Gastrocnemius medialis (tissue), 4 donors: ENCODE measurements at regions not wholly inside any gene's neighbourhood (a gene's known extent, or its start where the extent isn't known, plus 50 kb on each side); places are given as distances from the start of the nearest gene placed in this dataset.
"Not testable (repeated sequence)": the region's sequence is repeated elsewhere in the genome, so short reads cannot be mapped to it uniquely, and the experiment has no call there.

Experiments used
- ATAC-seq, 2 donors: fragments of 150-250 bp; one replicate each; pipeline ENCODE4 v1.9.1; 2016
- DNase-seq, 2 donors: peaks; one replicate each; pipeline ENCODE4 v3.0.0-alpha.2; 2019
- H3K27ac ChIP-seq, 4 donors: fragments of 200-600 bp; sonication (generic); 1 replicate in 1 of 4; 2 replicates in 3 of 4; pipeline ENCODE4 v1.5.1; 2016 to 2018; ENCODE audit warnings: mild to moderate bottlenecking in 2 of 4, moderate library complexity in 1 of 4
- H3K27me3 ChIP-seq, 3 donors: fragments of 200-600 bp; sonication (generic) in 2 of 3; 1 replicate in 1 of 3; 2 replicates in 2 of 3; pipeline versions ENCODE4 v1.5.1 to v1.6.0; 2016 to 2019; ENCODE audit warnings: mild to moderate bottlenecking in 1 of 3, moderate library complexity in 1 of 3
- H3K36me3 ChIP-seq, 2 donors: fragments of 200-600 bp; sonication (generic) in 1 of 2; one replicate each; pipeline ENCODE4 v1.5.1; 2017 to 2018
- H3K4me1 ChIP-seq, 2 donors: fragments of 200-600 bp; sonication (generic) in 1 of 2; one replicate each; pipeline ENCODE4 v1.5.1; 2016 to 2017; ENCODE audit warnings: mild to moderate bottlenecking in 2 of 2
- H3K4me3 ChIP-seq, 4 donors: fragments of 200-600 bp; sonication (generic) in 3 of 4; 1 replicate in 1 of 4; 2 replicates in 3 of 4; pipeline ENCODE4 v1.5.1; 2016 to 2019; ENCODE audit warnings: mild to moderate bottlenecking in 2 of 4
- H3K9me3 ChIP-seq, 3 donors: fragments of 200-600 bp; sonication (generic) in 2 of 3; 1 replicate in 1 of 3; 2 replicates in 2 of 3; pipeline ENCODE4 v1.5.1; 2016 to 2019
- CTCF ChIP-seq, 5 experiments: fragments of 450-650 bp in 3 of 5; fragments of 200-600 bp in 2 of 5; sonication (generic) in 2 of 5; IDR thresholded peaks in 4 of 5; conservative IDR thresholded peaks in 1 of 5; 1 replicate in 4 of 5; 2 replicates in 1 of 5; pipeline ENCODE4 v1.5.1; 2016 to 2019; ENCODE audit warnings: antibody characterized with exemption in 5 of 5, mild to moderate bottlenecking in 3 of 5, moderate library complexity in 3 of 5
- POLR2A ChIP-seq, 2 donors: fragments of 450-650 bp; IDR thresholded peaks; one replicate each; pipeline ENCODE4 v1.6.1; 2017; ENCODE audit warnings: antibody characterized with exemption in 2 of 2, mild to moderate bottlenecking in 2 of 2, moderate library complexity in 2 of 2
- in situ Hi-C, 4 donors: fragments of 200-750 bp; cut with MboI; loops; one replicate each; pipeline versions ENCODE4 v1.15.0 to v1.8.0; 2017; ENCODE audit warnings: low sequenced_read_pairs in 4 of 4
- intact Hi-C: fragments of 100-400 bp; cut with DNase I; formaldehyde crosslinking; loops from one replicate; pipeline ENCODE4 v1.15.1; 2023; ENCODE audit warnings: low total_unique reads

GRCh38 chr22:25281675-25282345 is 62.4 kb downstream of the CRYBB2 start:
- Histone ChIP-seq H3K9me3 (no peaks in the 10 kb centered on the region), H3K27me3 (peaks cover 31 to 40% (median 38%) of the 10 kb centered on the region in 3 donors), H3K4me1 (no peaks in the 10 kb centered on the region), H3K4me3 (no peak overlapping the region), H3K36me3 (no peaks in the 10 kb centered on the region), H3K27ac (no peak overlapping the region)
- TF ChIP-seq POLR2A (IDR thresholded peaks at IDR 0.05) (no peak), CTCF (IDR thresholded peaks at IDR 0.05 in 4 of 5, conservative IDR thresholded peaks at IDR 0.05 in 1 of 5) (no peak)
- DNase-seq (no peak), ATAC-seq (no peak)
- intact Hi-C loops (no loop called here), in situ Hi-C loops (loop anchor here in 1 of 4 donors (25.0 kb wide), 1 partner anchor 305 kb away; no protein-coding TSS in a partner anchor)

- in situ Hi-C loops: loop anchor here in 1 of 4 donors (25.0 kb wide), 1 partner anchor 305 kb away; no protein-coding TSS in a partner anchor
- Histone ChIP-seq H3K4me1 (no peaks in the 10 kb centered on the region), H3K27me3 (peaks cover 31 to 41% (median 38%) of the 10 kb centered on the region in 3 donors), H3K9me3 (no peaks in the 10 kb centered on the region), H3K27ac (no peak overlapping the region), H3K4me3 (no peak overlapping the region), H3K36me3 (no peaks in the 10 kb centered on the region)
- no peak for ATAC-seq
- DNase-seq: no peak
- intact Hi-C loops: no loop called here
- no peak for TF ChIP-seq POLR2A (IDR thresholded peaks at IDR 0.05)
- TF ChIP-seq CTCF (IDR thresholded peaks at IDR 0.05 in 4 of 5, conservative IDR thresholded peaks at IDR 0.05 in 1 of 5): no peak
Measured at GRCh38 chr22:25282346-25282670, 62.9 kb downstream of the CRYBB2 start.

- Histone ChIP-seq H3K4me3 (no peak overlapping the region), H3K27ac (no peak overlapping the region), H3K9me3 (no peaks in the 10 kb centered on the region), H3K36me3 (no peaks in the 10 kb centered on the region), H3K4me1 (no peaks in the 10 kb centered on the region), H3K27me3 (peaks cover 31 to 41% (median 38%) of the 10 kb centered on the region in 3 donors)
- no peak for ATAC-seq
- in situ Hi-C loops: loop anchor here in 1 of 4 donors (25.0 kb wide), 1 partner anchor 304 kb away; no protein-coding TSS in a partner anchor
- intact Hi-C loops: no loop called here
- TF ChIP-seq POLR2A (IDR thresholded peaks at IDR 0.05): no peak
- no peak for TF ChIP-seq CTCF (IDR thresholded peaks at IDR 0.05 in 4 of 5, conservative IDR thresholded peaks at IDR 0.05 in 1 of 5)
- no peak for DNase-seq
Measured at GRCh38 chr22:25282671-25283561, 63.5 kb downstream of the CRYBB2 start.

GRCh38 chr22:25288481-25288880 is 69.0 kb downstream of the CRYBB2 start:
- DNase-seq, intact Hi-C loops, H3K9me3 ChIP-seq, H3K27ac ChIP-seq, H3K4me3 ChIP-seq, H3K36me3 ChIP-seq, H3K4me1 ChIP-seq, ATAC-seq: not testable (repeated sequence)
- peaks cover 13 to 17% (median 14%) of the 10 kb centered on the region in 3 donors for H3K27me3 ChIP-seq
- in situ Hi-C loops: loop anchor here in 1 of 4 donors (25.0 kb wide), 1 partner anchor 299 kb away; no protein-coding TSS in a partner anchor

- H3K36me3 ChIP-seq, H3K4me1 ChIP-seq, H3K9me3 ChIP-seq, ATAC-seq, H3K4me3 ChIP-seq, H3K27ac ChIP-seq, in situ Hi-C loops, DNase-seq, H3K27me3 ChIP-seq, intact Hi-C loops: not testable (repeated sequence)
Measured at GRCh38 chr22:25301912-25302311, 82.5 kb downstream of the CRYBB2 start.

GRCh38 chr22:25309586-25309985 is 90.1 kb downstream of the CRYBB2 start:
- H3K4me3 ChIP-seq, in situ Hi-C loops, H3K4me1 ChIP-seq, H3K36me3 ChIP-seq, ATAC-seq, H3K27ac ChIP-seq, DNase-seq, H3K27me3 ChIP-seq, H3K9me3 ChIP-seq, intact Hi-C loops: not testable (repeated sequence)

GRCh38 chr22:25311924-25312323 is 92.5 kb downstream of the CRYBB2 start:
- DNase-seq, ATAC-seq, H3K27ac ChIP-seq, H3K9me3 ChIP-seq, intact Hi-C loops, H3K36me3 ChIP-seq, H3K4me3 ChIP-seq, H3K27me3 ChIP-seq, H3K4me1 ChIP-seq, in situ Hi-C loops: not testable (repeated sequence)
